Retinal pigment epithelial cell (primary cell): ENCODE measurements at regions not wholly inside any gene's neighbourhood (a gene's known extent, or its start where the extent isn't known, plus 50 kb on each side); places are given as distances from the start of the nearest gene placed in this dataset.

ENCODE experiments used
- DNase-seq: peaks from one replicate; pipeline ENCODE4 v3.0.0-alpha.2; 2010; ENCODE audit warnings: low read depth
- H3K4me3 ChIP-seq: 2 replicates; pipeline ENCODE4 v1.5.1; 2011; ENCODE audit warnings: mild to moderate bottlenecking, low read length, control low read depth, moderate library complexity
- TF ChIP-seq, protein P1 (sequence below): conservative IDR thresholded peaks from 2 replicates; pipeline ENCODE4 v1.5.1; 2011; ENCODE audit warnings: low read depth, low read length, control low read depth, inconsistent platforms

DNA sequence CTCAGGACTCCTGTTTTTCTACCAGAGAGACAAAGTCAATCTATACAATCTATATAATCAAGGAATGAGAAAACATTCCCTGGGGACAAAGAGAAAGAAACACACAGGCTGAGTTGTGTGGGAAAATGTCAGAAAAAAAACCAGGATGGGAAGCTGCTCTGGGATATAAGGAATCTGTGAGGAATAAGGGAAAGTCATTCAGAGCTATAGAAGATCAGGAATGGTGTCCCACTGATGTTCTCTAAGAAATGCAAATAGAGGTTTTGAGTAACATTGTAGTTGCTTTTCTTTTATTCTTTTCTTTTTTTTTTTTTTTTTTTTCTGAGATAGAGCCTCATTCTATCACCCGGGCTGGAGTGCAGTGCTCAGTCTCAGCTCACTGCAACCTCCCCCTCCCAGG lies 605.9 kb upstream of the KLF4 start:
- TF ChIP-seq, protein P1, sequence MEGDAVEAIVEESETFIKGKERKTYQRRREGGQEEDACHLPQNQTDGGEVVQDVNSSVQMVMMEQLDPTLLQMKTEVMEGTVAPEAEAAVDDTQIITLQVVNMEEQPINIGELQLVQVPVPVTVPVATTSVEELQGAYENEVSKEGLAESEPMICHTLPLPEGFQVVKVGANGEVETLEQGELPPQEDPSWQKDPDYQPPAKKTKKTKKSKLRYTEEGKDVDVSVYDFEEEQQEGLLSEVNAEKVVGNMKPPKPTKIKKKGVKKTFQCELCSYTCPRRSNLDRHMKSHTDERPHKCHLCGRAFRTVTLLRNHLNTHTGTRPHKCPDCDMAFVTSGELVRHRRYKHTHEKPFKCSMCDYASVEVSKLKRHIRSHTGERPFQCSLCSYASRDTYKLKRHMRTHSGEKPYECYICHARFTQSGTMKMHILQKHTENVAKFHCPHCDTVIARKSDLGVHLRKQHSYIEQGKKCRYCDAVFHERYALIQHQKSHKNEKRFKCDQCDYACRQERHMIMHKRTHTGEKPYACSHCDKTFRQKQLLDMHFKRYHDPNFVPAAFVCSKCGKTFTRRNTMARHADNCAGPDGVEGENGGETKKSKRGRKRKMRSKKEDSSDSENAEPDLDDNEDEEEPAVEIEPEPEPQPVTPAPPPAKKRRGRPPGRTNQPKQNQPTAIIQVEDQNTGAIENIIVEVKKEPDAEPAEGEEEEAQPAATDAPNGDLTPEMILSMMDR, result no peak
- no peak overlapping the region for H3K4me3 ChIP-seq
- DNase-seq, result no peak

DNA sequence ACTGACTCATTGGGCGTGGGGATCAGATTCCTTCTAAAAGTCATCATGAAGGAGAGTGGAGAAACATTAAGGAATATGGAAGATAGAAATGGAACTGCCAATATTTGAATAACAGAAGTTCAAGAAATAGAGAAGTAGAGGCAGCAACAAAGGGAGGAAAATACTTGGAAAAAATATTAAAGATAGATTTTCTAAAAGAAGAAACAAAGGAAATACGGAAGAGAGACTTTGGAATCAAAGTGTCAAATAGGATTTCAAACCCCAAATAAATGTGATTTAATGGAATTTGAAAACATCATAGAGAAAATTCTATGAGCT lies 605.1 kb upstream of the KLF4 start:
- DNase-seq, result no peak
- TF ChIP-seq, protein P1, result no peak
- H3K4me3 ChIP-seq, result no peak overlapping the region

DNA sequence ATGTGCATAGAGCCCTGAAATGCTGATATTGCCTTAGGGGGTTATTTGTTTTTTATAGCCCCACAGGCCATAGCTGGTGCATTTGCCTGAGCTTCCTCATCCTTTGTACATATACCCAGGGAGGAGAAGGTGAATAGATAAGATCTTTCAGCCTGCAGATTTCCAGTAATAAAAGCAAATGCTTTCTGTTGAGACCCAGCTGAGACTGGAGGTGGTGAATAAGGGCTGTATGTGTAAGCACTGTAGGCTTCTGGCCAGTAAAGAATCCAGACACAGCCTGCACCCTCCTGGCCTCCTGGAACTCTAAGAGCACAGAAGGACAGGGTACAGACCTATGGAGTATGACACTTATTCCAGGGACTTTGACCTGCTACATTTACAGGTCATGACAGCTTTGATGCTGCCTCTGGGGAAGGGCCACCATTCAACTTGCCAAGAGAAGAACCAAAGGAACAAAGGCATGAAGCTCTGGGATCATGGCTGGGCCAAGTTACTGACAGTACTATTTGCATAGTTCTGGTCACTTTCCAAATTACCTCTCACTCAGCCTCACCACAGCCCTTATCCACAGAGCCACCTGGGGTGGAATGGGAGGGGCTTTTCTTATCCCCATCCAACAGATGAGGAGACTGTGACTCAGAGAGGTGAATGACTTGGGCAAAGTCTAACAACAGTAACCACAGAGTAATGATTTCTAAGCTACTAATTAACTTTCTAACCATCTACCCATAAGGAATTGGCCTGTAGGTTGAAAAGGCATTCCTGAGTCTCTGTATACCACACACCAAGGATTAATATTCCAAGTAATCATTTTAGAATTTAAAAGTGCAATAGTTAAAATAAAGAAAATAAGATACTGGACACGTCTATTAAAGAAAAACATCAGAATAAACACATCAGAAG lies 604.5 kb upstream of the KLF4 start:
- DNase-seq, result no peak

DNA sequence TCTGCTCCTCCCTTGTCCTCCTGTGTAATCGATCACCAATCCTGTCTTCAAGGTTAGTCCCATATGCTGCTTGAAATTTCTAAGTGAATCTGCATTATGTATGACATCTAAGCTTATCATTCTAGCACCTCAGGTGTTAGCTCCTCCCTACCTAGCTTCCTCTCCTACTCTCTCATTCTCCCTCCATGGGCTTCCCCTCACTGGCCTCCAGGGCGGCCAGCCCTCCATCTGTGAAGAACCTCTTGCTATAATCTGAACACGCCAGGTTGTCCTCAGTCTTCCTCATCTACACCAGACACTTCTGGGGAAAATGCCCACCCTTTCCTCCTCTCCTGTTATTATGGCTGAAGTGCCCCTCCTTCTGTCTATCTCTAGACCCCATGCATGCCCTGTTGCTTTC lies 599.3 kb upstream of the KLF4 start:
- H3K4me3 ChIP-seq, result no peak overlapping the region
- DNase-seq, result no peak
- TF ChIP-seq, protein P1, result no peak

More for the DNA sequence above, 604.5 kb upstream of the KLF4 start:
- TF ChIP-seq, protein P1, result no peak
- no peak overlapping the region for H3K4me3 ChIP-seq

DNA sequence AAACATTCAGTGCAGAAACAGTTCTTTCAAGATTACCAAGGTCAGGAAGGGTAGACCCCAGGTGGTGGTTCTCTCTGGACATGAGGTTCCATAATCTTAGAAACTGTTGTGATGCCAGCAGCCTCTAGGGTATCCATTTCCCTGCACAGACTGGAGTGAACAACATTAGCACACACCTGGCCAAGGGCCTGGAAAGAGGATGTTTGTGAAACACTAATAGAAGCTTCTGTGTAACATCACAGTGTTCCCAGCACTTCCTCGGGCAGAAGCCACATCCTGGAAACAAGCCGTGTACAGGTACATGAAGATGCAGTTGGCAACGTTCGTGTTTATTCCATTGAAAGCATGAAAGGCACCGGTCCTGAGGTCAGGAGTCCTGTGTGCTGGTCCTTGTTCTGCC lies 598.2 kb upstream of the KLF4 start:
- TF ChIP-seq, protein P1, result no peak
- DNase-seq, result no peak
- H3K4me3 ChIP-seq, result no peak overlapping the region

DNA sequence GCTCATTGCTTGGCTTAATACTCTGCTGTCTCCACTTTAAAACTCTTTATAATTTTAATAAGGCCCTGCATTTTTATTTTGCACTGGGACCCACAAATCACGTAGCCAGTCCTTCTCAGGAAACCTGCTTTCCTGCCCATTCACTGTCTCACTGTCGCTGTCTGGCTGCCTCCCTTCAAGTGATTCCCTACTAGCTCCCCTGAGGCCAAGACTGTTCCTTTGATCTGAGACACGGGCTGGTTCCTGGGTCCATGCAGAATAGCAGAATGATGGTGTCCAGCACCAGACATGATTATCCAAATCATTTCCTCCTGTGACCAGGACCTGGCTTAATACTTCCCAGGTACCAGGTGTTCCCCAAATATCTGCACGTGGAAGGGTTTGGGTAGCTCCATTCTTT lies 597.1 kb upstream of the KLF4 start:
- DNase-seq, result no peak
- TF ChIP-seq, protein P1, result no peak
- H3K4me3 ChIP-seq, result no peak overlapping the region

DNA sequence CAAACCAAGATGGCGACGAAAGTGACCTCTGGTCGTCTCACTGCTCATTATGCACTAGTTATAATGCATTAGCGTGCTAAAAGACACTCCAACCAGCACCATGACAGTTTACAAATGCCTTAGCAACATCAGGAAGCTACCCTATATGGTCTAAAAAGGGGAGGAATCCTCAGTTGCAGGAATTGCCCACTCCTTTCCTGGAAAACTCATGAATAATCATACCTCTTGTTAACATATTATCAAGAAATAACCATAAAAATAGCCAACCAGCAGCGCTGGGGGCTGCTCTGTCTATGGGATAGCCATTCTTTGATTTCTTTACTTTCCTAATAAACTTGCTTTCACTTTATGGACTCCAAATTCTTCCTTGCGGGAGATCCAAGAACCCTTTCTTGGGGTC lies 595.7 kb upstream of the KLF4 start:
- no peak for DNase-seq
- TF ChIP-seq, protein P1, result no peak
- H3K4me3 ChIP-seq, result no peak overlapping the region
